Stimulated activated naive B cell treated with anti-CD40 and anti-IgM and Interleukin-4, amounts not matched to agents 10 μg/mL and 1 μg/mL and 100 μg/mL, for 72 hours (primary cell): ENCODE measurements at regions not wholly inside any gene's neighbourhood (a gene's known extent, or its start where the extent isn't known, plus 50 kb on each side); places are given as distances from the start of the nearest gene placed in this dataset.

ENCODE experiments used
- ATAC-seq, 2 donors: fragments of 150-1000 bp; cut with Tn5 transposase; replicated peaks; 2 replicates each; pipeline ENCODE4 v1.10.0; 2021; ENCODE audit warnings: moderate library complexity in 1 of 2
- DNase-seq: peaks from one replicate; pipeline ENCODE4 v3.0.0; 2021
- H3K27ac Mint-ChIP-seq: one replicate; pipeline ENCODE4 v1.8.0; 2022; ENCODE audit warnings: mild to moderate bottlenecking, mixed read lengths
- H3K27me3 Mint-ChIP-seq, 2 donors: one replicate each; pipeline ENCODE4 v1.8.0; 2022; ENCODE audit warnings: mixed read lengths in 2 of 2
- H3K36me3 Mint-ChIP-seq, 2 donors: one replicate each; pipeline ENCODE4 v1.8.0; 2022; ENCODE audit warnings: mixed read lengths in 2 of 2, mild to moderate bottlenecking in 1 of 2
- H3K4me1 Mint-ChIP-seq, 2 donors: one replicate each; pipeline ENCODE4 v1.8.0; 2022; ENCODE audit warnings: mixed read lengths in 2 of 2, mild to moderate bottlenecking in 1 of 2
- H3K4me3 Mint-ChIP-seq, 2 donors: one replicate each; pipeline ENCODE4 v1.8.0; 2022; ENCODE audit warnings: mild to moderate bottlenecking in 2 of 2, mixed read lengths in 2 of 2, moderate library complexity in 1 of 2
- H3K9me3 Mint-ChIP-seq, 2 donors: one replicate each; pipeline ENCODE4 v1.8.0; 2022; ENCODE audit warnings: mixed read lengths in 2 of 2, mild to moderate bottlenecking in 1 of 2

- H3K36me3 Mint-ChIP-seq, result no peaks in the 10 kb centered on the region
- ATAC-seq, result no peak
- H3K27me3 Mint-ChIP-seq, result no peaks in the 10 kb centered on the region
- H3K4me1 Mint-ChIP-seq, result no peaks in the 10 kb centered on the region
- no peak overlapping the region for H3K4me3 Mint-ChIP-seq
- H3K27ac Mint-ChIP-seq, result no peak overlapping the region
- peaks cover 10 to 13% of the 10 kb centered on the region in 2 donors for H3K9me3 Mint-ChIP-seq
- DNase-seq, result no peak
These were observed 230.7 kb upstream of the SYT4 start for GRCh38 chr18:43507842-43508481.

GRCh38 chr18:43514747-43515146 is 237.5 kb upstream of the SYT4 start:
- Mint-ChIP-seq H3K27me3 (no peaks in the 10 kb centered on the region), H3K9me3 (peaks cover 7 to 18% of the 10 kb centered on the region in 2 donors), H3K36me3 (no peaks in the 10 kb centered on the region), H3K4me1 (no peaks in the 10 kb centered on the region), H3K27ac (no peak overlapping the region), H3K4me3 (no peak overlapping the region)
- ATAC-seq, result no peak
- DNase-seq, result no peak

- no peaks in the 10 kb centered on the region for H3K27me3 Mint-ChIP-seq
- DNase-seq (no peak), ATAC-seq (no peak)
- H3K9me3 Mint-ChIP-seq, result peaks cover 7 to 18% of the 10 kb centered on the region in 2 donors
- no peaks in the 10 kb centered on the region for H3K36me3 Mint-ChIP-seq
- no peak overlapping the region for H3K27ac Mint-ChIP-seq
- no peaks in the 10 kb centered on the region for H3K4me1 Mint-ChIP-seq
- no peak overlapping the region for H3K4me3 Mint-ChIP-seq
These were observed 238.2 kb upstream of the SYT4 start for GRCh38 chr18:43515481-43515880.

- Mint-ChIP-seq H3K27ac (no peak overlapping the region), H3K27me3 (no peaks in the 10 kb centered on the region), H3K4me1 (no peaks in the 10 kb centered on the region), H3K9me3 (no peaks in the 10 kb centered on the region), H3K36me3 (no peaks in the 10 kb centered on the region), H3K4me3 (no peak overlapping the region)
- no peak for DNase-seq
- ATAC-seq, result no peak
These were observed 247.0 kb upstream of the SYT4 start for GRCh38 chr18:43524260-43524659.

GRCh38 chr18:43525169-43525568 is 247.9 kb upstream of the SYT4 start:
- no peak overlapping the region for H3K27ac Mint-ChIP-seq
- no peaks in the 10 kb centered on the region for H3K27me3 Mint-ChIP-seq

GRCh38 chr18:43526426-43527145 is 249.3 kb upstream of the SYT4 start:
- Mint-ChIP-seq H3K9me3 (no peaks in the 10 kb centered on the region), H3K4me1 (no peaks in the 10 kb centered on the region), H3K4me3 (no peak overlapping the region), H3K36me3 (no peaks in the 10 kb centered on the region), H3K27me3 (no peaks in the 10 kb centered on the region), H3K27ac (no peak overlapping the region)
- DNase-seq (no peak), ATAC-seq (no peak)

More at GRCh38 chr18:43525169-43525568, 247.9 kb upstream of the SYT4 start:
- Mint-ChIP-seq H3K4me3 (no peak overlapping the region), H3K36me3 (no peaks in the 10 kb centered on the region), H3K9me3 (no peaks in the 10 kb centered on the region), H3K4me1 (no peaks in the 10 kb centered on the region)
- ATAC-seq (no peak), DNase-seq (no peak)

GRCh38 chr18:43531438-43531837 is 254.1 kb upstream of the SYT4 start:
- no peak overlapping the region for H3K27ac Mint-ChIP-seq
- no peaks in the 10 kb centered on the region for H3K27me3 Mint-ChIP-seq
- H3K9me3 Mint-ChIP-seq, result peaks cover 0 to under 1% of the 10 kb centered on the region in 2 donors
- no peak for ATAC-seq
- H3K36me3 Mint-ChIP-seq, result no peaks in the 10 kb centered on the region
- DNase-seq, result no peak
- no peak overlapping the region for H3K4me3 Mint-ChIP-seq
- H3K4me1 Mint-ChIP-seq, result no peaks in the 10 kb centered on the region

- H3K4me3 Mint-ChIP-seq, result no peak overlapping the region
- DNase-seq (no peak), ATAC-seq (no peak)
- H3K27ac Mint-ChIP-seq, result no peak overlapping the region
- no peaks in the 10 kb centered on the region for H3K4me1 Mint-ChIP-seq
- H3K9me3 Mint-ChIP-seq, result peaks cover 1 to 4% of the 10 kb centered on the region in 2 donors
- H3K36me3 Mint-ChIP-seq, result no peaks in the 10 kb centered on the region
- H3K27me3 Mint-ChIP-seq, result no peaks in the 10 kb centered on the region
These were observed 256.1 kb upstream of the SYT4 start for GRCh38 chr18:43533371-43533770.

GRCh38 chr18:43534511-43534910 is 257.2 kb upstream of the SYT4 start:
- H3K9me3 Mint-ChIP-seq, result peaks cover 1 to 4% of the 10 kb centered on the region in 2 donors
- no peaks in the 10 kb centered on the region for H3K4me1 Mint-ChIP-seq
- H3K27ac Mint-ChIP-seq, result no peak overlapping the region
- ATAC-seq, result no peak
- no peak overlapping the region for H3K4me3 Mint-ChIP-seq
- H3K27me3 Mint-ChIP-seq, result no peaks in the 10 kb centered on the region
- H3K36me3 Mint-ChIP-seq, result no peaks in the 10 kb centered on the region
- no peak for DNase-seq

GRCh38 chr18:43539862-43540261 is 262.6 kb upstream of the SYT4 start:
- no peak for DNase-seq
- H3K36me3 Mint-ChIP-seq, result no peaks in the 10 kb centered on the region
- ATAC-seq, result no peak
- no peak overlapping the region for H3K27ac Mint-ChIP-seq
- H3K4me1 Mint-ChIP-seq, result no peaks in the 10 kb centered on the region
- no peak overlapping the region for H3K4me3 Mint-ChIP-seq
- no peaks in the 10 kb centered on the region for H3K27me3 Mint-ChIP-seq
- peaks cover 4 to 8% of the 10 kb centered on the region in 2 donors for H3K9me3 Mint-ChIP-seq

GRCh38 chr18:43542016-43542415 is 264.7 kb upstream of the SYT4 start:
- no peaks in the 10 kb centered on the region for H3K36me3 Mint-ChIP-seq
- no peak overlapping the region for H3K27ac Mint-ChIP-seq
- DNase-seq (no peak), ATAC-seq (no peak)
- no peak overlapping the region for H3K4me3 Mint-ChIP-seq
- peaks cover 2 to 3% of the 10 kb centered on the region in 2 donors for H3K9me3 Mint-ChIP-seq
- no peaks in the 10 kb centered on the region for H3K4me1 Mint-ChIP-seq
- no peaks in the 10 kb centered on the region for H3K27me3 Mint-ChIP-seq

- peaks cover 2 to 3% of the 10 kb centered on the region in 2 donors for H3K9me3 Mint-ChIP-seq
- H3K36me3 Mint-ChIP-seq, result no peaks in the 10 kb centered on the region
- H3K27me3 Mint-ChIP-seq, result no peaks in the 10 kb centered on the region
- H3K27ac Mint-ChIP-seq, result no peak overlapping the region
- no peak overlapping the region for H3K4me3 Mint-ChIP-seq
- H3K4me1 Mint-ChIP-seq, result no peaks in the 10 kb centered on the region
- ATAC-seq (no peak), DNase-seq (no peak)
These were observed 265.9 kb upstream of the SYT4 start for GRCh38 chr18:43543236-43543635.

- H3K4me3 Mint-ChIP-seq, result no peak overlapping the region
- H3K36me3 Mint-ChIP-seq, result no peaks in the 10 kb centered on the region
- peaks cover 12 to 13% of the 10 kb centered on the region in 2 donors for H3K9me3 Mint-ChIP-seq
- H3K27me3 Mint-ChIP-seq, result no peaks in the 10 kb centered on the region
- no peaks in the 10 kb centered on the region for H3K4me1 Mint-ChIP-seq
- DNase-seq, result no peak
- ATAC-seq, result no peak
- H3K27ac Mint-ChIP-seq, result no peak overlapping the region
These were observed 270.2 kb upstream of the SYT4 start for GRCh38 chr18:43547456-43547855.

GRCh38 chr18:43559507-43559906 is 282.2 kb upstream of the SYT4 start:
- ATAC-seq (no peak), DNase-seq (no peak)
- Mint-ChIP-seq H3K9me3 (peaks cover 5% of the 10 kb centered on the region in 2 donors), H3K36me3 (no peaks in the 10 kb centered on the region), H3K4me3 (no peak overlapping the region), H3K27ac (no peak overlapping the region), H3K4me1 (no peaks in the 10 kb centered on the region), H3K27me3 (peaks cover 5 to 10% of the 10 kb centered on the region in 2 donors)

GRCh38 chr18:43563780-43564179 is 286.5 kb upstream of the SYT4 start:
- H3K27me3 Mint-ChIP-seq, result peaks cover 4 to 13% of the 10 kb centered on the region in 2 donors
- no peak overlapping the region for H3K4me3 Mint-ChIP-seq
- DNase-seq, result no peak
- peaks cover 0 to under 1% of the 10 kb centered on the region in 2 donors for H3K9me3 Mint-ChIP-seq
- ATAC-seq, result peak; percentile 46 to 56
- H3K27ac Mint-ChIP-seq, result no peak overlapping the region
- H3K36me3 Mint-ChIP-seq, result no peaks in the 10 kb centered on the region
- H3K4me1 Mint-ChIP-seq, result no peaks in the 10 kb centered on the region
